NAMALWA (cell line): ENCODE measurements at regions not wholly inside any gene's neighbourhood (a gene's known extent, or its start where the extent isn't known, plus 50 kb on each side); places are given as distances from the start of the nearest gene placed in this dataset.
A peak's percentile ranks its signal among the peaks of the same experiment; 100 is the strongest.

Experiments
- DNase-seq: peaks from one replicate; pipeline ENCODE4 v3.0.0-alpha.2; 2015; ENCODE audit warnings: low spot score

DNA sequence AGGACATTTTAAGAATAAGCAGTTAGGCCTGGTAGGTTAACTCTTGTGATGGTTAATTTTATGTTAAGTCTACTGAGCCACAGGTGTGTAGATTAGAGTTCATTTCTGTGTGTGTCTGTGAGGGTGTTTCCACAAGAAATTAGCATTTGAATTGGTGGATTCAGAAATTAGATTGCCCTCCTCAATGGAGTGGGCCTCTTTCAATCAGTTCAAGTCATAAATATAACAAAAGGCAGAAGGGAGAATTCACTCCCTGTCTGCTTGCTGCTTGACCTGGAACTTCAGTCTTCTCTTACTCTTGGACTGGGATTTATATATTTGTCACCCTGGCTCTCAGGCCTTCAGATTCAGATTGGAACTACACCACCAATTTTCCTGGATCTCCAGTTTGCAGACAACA, 55.3 kb upstream of the POM121L12 start:
- DNase-seq, result no peak

DNA sequence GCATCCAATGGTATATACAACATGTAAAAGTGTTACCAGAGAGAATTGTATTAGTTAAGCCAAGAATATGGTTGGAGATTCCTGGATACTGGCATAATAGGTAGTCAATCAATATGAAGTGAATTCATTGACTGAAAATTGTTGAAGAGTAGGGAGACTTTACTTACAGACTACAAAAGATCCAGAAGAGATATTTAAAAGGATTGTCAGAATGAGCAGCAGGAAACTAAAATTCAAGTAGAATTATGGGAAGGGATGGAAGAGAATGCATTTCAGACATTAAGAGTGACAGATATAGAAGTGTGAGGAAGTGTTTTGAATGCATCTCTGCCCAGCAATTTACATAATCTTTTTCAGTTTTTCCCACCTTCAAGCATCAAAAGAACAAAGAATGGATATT, 62.3 kb upstream of the POM121L12 start:
- no peak for DNase-seq

DNA sequence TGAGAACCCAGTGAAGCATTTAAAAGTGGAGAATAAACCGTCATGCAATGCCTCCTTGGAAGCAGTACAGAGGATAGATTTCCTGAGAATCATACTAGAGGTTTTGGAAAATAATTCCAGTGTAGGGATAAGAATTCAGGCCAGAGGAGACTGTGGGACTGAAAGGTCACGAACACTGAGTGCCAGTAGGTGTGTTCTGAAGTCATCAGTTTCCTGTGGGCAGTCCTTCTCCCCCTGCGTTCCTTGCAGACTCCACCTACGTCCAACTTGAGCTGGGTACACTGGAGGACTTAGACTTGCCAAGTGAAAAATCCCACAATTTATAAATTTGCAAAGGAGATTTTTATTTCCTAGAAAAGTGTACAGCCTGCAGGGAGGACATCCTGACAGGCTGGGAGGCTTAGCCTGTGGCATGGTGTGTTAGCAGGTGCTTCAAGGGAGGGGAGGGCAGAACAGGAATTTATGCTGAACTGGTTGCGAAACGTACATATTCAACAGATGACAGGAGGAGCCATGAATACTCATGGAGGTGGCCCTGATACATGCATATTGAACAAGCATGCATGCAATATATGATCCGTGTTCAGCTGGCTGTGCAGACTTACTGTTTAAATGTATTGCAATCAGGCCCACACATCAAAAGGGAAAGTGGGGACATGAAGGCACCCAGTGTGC, 72.9 kb upstream of the POM121L12 start:
- DNase-seq, result no peak

DNA sequence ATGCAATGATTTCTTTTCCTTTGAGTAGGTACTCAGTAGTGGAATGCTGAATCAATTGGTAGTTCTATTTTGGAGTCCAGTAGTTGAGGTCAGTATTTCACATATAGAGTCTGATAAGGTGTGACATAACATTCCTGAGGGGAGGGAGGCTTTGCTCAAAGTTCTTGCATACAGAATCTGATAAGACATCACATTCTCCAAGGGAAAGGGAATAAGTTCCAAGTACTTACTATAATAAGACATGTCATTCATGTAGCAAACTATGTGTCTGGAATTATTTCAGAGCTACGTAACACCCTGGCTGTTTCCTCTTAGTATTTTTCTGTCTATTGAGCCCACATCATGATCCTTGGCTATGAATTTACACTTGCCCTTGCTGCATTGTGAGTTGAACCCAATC, 74.3 kb upstream of the POM121L12 start:
- DNase-seq, result no peak

DNA sequence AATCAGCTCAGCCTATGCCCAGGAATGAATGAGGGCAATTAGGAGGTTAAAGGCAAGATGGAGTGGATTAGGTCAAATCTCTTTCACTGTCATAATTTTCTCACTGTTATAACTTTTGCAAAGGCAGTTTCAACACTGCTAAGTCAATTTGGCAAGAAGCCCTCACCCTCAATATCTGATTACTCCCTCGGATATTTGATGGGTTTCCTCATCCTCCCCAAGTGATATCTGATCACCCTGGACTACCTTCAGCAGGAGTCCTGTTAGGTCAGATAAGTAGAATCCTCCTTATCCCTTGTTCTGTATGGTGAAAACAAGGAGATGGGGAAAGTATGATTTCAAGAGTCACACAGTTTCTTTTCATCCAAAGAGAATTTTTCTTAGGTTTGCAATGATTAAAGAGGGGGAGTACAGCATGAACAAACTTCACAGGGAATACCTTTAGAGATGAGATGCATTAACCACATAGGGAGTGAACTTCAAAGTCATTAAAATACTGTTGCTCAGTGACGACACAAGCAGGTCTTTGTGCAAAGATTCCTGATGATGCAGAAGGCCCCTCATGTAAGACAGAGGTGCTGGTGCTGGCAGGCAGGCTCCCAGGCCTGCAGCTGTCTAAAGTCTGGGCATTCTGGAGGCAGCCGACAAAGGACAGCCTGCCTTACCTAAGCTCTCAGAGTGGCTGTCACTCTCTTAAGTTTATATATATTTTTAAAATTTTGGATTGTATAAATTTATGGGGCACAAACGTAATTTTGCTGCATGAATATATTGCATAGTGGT, 75.4 kb upstream of the POM121L12 start:
- no peak for DNase-seq

DNA sequence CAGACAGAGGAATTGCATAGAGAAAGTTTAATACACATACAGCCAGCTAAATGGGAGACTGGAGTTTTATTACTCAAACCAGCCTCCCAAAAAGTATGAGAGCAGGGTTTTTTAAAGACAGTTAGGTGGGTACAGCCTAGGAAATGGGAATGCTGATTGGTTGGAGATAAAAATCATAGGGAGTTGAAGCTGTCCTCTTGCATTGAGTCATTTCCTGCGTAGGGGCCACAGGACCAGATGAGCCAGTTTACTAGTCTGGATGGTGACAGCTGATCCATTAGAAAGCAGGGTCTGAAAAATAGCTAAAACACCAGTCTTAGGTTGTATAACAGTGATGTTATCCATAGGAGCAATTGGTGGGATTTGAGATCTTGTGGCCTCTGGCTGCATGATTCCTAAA, 76.1 kb upstream of the POM121L12 start:
- no peak for DNase-seq

DNA sequence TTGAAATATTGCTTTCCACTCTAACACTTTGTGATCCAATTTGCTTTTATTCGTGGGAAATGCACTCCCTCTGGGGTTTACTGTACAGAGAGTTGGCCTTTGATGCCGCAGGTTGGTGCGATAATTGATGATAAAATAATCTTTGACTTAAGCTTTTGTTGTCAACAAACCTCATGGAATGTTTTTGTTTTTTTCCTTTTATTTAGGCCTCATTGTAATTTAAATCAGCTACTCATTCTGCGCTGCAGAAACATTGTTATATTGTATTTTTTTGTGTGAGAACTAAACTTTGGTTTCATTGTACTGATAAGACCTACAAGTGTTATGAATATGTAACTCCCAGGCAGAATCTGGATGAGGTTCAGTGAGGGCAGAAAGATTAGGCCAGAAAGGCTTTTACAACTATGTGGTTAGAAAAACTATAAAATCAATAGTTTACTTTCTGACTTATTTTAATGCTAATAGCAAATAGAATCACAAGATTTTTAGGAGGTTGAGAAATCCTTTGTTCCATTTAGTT, 76.8 kb upstream of the POM121L12 start:
- DNase-seq, result no peak

DNA sequence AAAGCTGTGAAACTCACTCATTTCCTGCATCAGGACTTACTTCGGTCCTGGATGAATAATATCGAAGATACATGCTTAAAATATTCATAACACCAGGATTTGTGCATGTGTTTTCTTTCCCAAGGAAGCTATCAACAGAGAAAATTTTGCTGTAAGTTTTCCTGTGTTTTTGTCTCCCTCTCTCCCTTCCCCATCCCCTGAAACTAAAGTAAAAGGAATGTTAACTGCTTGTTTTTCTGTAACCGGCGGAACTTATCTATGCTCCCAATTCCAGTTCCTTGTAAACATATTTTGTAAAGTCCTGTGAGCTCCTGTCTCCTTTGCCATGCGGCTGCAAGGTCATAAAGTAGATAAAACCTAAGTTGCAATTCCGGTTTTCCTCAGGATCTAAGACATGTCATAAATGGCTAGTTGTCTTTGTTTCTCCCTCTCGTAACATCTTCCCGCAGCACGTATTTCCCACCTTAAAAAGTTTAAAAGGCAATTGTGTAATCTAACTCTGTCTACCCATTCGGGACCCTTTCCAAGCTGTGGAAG, 79.0 kb upstream of the POM121L12 start:
- DNase-seq, result no peak

DNA sequence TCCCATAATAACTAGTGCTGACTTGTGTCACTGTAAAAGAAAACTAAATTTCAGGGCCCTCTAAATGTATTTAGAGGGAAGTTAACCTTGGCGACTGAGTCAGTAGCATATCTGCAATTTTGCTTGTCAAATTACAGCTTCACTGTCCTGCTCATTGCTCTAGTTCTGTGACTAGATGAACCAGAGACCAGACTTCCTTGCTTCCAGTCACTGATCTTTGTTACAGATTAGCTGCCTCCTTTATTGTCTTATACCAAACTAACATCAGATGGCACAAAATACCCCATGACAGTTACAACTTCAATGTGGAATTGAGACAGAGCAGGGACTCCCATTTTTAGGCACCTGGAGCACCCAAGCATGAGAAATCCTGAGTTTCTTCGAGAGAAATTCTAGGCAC, 79.9 kb upstream of the POM121L12 start:
- DNase-seq, result no peak

DNA sequence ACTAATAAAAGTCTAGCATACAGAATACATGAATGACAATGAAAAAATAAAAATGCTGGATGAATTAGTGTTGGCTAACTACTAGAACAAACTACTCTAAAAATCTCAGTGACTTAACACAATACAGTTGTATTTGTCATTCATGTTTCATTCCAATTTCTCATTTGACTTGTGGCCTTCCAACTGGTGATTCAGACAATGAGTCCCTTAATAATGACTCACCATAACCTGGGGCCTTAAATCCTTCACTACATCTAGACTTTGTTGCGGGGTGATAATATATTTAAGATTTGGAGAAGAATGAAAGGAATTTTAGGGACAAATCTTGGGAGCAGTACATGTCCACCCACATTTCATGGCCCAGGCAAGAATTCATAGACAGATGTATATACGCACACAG, 90.5 kb upstream of the POM121L12 start:
- no peak for DNase-seq

DNA sequence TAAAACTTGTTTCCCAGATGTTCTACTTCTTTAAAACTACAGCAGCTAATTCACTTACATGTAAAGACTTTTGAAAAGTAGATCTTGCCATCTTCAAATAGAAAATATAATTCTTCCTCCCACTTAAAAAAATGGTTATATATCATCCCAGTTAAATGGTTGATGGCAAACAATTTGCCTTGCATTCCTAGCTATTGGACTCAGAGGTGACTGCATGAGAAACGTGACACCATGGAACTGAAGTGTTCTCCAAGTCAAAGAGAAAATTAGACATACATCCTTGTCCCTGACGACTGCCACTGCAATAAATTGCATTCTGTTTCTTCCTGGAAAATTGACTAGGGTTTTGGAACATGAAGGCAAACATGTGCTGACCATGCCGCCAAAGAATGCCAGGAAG, 95.0 kb upstream of the POM121L12 start:
- DNase-seq, result no peak

DNA sequence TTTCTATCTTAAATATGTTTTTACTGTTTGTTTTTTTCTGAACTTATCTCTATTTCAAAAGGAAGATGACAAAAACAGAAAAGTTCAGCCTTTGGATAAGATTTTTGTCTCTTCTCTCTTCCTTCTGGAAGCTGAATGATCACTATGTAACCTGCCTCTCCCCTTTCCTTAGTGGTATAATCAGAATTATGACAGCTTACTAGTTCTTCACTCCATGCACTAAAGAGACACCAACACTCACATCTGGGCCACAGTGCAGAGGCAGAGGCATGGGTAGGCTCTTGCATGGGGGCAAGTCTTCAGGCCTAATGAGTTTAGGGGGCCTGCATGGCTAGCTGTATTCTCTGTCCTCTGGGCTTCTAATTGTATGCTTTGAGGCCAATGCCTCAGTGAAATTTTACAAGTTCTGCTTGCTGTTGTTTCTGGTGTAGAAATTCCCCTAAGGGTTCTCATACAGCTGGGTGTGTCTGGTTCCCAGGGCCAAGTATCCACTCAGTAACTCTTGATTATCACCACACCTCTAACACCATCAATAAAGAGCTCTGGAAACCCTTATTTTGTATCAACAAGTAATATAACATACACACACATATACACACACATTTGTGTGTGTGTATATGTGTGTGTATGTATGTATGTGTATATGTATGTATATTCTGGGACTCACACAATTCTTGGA, 96.8 kb upstream of the POM121L12 start:
- DNase-seq, result no peak

DNA sequence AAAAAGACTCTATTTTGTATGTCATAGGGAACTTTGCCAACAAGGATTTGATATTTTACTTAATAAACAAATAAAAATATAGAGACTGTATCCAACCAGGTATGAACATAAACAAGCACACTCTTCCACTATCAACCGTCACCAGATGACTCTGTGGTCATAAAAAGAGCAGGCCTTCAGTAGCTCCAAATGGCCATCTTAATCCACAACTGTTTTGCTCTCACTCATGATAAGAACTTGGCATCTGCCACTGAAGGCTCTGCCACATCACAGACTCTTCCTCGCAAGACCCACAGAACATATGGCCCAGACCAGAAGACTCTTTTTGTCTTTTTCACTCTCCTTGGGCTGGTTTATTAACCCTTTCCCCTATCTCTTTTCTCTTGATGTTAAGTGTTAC, 98.7 kb upstream of the POM121L12 start:
- no peak for DNase-seq

DNA sequence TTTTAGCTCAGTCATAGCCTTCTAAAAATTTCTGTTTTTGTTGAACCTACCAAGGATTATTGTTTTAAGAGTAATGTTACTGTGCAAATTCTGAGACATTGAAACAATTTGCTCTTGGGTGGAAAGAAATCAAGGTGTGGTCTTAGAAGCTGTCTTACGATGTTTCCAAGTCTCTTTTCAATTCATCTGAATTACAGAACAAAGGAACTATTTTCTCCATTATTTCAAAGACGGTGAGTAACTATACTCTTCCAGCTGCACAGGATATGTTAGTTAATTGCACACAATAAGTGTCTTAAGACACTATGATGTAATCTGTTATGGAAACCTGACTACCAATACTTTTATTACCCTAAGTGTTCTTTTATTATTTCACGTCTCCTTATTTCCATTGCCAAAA, 106.8 kb upstream of the POM121L12 start:
- no peak for DNase-seq

DNA sequence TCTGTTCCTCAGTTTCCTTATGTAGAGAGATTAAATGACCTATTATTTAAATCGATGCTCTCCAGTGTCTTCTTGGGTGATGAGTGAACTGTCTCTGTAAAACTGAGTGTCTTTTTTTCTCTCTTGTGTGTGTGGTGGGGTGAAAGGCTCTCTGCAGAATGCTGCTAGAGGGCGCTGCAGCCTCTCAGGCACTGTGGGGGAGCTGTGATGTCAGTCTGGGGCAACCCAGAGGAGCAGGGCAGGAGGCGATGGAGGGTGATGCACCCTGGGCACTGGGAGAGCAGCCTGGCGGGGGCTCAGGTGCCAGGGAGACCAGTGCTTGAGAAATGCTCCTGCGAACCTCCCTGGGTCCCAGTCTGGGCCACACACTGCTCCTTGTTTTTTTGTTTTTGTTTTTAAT, 110.1 kb upstream of the POM121L12 start:
- DNase-seq, result peak; percentile 39

DNA sequence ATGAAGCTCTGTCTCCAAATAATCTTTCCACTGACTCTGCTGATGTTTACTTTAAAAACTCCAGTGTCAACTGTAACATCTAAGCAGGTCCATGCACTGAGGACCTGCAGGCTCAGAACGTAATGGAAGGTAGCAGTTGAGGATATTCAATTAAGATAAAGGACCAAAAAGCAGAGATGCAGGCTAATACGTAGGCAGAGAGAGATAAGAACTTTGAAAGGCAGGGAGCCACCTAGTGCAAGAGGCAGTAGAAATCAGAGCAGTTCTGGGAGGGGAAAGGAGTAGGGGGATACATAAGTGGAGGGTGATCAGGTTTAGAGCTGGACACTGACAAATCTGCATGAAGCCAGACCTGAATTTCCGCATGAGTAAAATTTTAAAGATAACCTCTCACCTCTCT, 114.5 kb upstream of the POM121L12 start:
- DNase-seq, result no peak

DNA sequence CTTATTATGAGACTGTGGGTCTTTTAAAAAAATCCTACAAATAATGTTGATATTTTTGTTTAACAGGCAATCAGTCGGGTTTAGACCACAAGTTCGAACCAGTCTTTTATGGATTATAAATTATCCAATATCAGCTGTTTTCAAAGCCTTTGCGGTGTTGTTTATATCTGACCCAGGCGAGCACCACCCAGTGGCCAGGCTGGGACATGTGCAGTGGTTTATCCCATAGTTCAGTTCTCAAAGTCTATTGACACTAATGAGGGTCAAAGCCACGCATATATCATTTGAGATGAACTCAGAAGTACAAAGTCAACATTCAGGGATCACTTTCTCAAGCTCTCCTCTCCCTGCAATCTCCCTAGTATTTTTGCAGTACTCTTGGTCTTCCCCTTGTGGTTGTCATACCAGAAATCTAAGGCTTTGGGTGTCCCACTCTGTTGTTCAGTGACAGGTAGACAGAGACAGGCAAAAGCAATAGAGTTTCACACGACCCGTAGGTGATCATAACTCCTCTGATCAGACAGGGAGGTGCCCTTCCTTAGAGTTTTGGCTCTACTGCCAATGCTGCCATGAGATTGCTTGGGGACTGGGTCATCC, 117.4 kb upstream of the POM121L12 start:
- DNase-seq, result peak; percentile 61

DNA sequence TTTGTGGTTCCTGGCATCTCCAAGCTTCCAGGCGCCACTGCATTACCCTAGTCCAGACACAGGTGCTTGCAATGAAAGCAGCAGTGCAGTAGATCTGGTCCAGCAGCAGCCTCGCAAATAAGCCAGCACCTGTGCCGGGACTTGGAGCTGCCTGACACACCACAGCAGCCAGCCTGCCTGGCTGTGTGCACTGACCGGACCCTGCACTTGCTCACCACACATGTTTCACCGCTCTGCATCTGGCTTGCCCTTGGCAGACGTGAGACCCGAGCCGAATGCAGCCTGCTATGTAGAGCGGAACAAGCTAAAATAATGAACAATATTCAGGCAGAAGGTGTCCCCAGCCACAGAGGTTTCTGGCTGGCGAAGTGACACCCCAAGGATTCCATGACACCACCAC, 123.6 kb upstream of the POM121L12 start:
- no peak for DNase-seq

DNA sequence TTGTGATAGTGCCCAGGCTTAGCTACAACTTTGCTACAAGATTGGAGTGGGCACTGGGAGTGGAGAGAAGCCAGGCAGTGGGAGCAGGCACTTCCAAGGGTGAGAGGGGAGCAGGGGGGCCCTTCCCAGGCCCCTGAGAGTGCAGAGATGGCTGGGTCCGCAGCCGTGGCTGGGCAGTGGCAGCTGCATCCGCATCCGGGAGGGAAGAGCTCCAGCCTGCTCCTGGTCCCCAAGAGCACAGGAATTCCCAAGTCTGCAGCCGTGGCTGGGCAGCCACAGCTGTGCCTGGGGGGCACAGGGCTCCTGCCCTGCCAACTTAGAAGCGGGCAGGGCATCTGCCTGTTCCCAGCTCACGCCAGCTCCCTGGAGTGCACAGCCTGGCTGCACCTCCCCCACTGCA, 124.1 kb upstream of the POM121L12 start:
- DNase-seq, result no peak

DNA sequence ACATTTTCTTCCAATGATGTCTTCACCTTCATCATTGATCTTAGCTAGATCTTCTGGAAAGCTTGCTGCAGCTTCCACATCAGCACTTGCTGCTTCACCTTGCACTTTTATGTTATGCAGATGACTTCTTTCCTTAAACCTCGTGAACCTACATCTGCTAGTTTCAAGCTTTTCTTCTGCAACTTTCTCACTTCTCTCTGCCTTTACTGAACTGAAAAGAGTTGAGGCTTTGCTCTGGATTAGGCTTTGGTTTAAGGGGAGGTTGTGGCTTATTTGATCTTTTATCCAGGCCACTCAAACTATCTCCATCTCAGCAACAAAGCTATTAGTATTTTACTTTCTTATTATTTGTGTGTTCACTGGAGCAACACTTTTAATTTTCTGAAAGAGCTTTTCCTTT, 125.5 kb upstream of the POM121L12 start:
- no peak for DNase-seq

DNA sequence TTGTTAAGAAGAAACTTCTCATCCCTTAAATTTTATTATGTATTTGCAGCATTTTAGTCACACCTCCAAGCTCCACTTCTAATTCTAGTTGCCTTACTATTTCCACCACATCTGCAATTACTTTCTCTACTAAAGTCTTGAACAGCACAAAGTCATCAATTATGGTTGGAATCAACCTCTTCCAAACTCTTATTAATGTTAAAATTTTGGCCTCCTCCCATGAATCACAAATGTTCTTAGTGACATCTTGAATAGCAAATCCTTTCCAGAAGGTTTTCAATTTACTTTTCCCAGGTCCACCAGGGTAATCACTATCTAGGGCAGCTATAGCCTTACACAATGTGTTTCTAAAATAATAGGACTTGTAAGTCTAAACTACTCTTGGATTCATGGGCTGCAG, 126.3 kb upstream of the POM121L12 start:
- DNase-seq, result no peak

DNA sequence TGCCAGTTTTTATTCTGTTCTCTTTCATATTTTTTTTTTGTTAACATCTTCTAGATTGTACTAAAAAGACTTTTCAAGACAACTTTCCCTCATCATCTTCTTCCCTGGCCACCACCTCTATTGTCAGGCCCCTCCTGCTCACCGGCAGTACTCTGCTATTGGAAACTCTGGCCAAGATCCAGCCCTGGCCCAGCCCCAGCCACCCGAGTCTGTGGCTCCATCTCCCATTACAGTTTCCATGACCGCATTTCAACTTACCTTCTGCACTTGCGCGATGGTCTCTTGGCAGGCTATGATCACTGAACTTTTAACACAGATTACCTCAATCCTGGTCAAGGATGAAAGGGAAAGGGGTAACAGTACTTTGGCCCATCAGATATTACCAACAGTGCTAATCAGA, 137.7 kb upstream of the POM121L12 start:
- DNase-seq, result no peak
